ENCODE measurements at regions not wholly inside any gene's neighbourhood (a gene's known extent, or its start where the extent isn't known, plus 50 kb on each side); places are given as distances from the start of the nearest gene placed in this dataset.

- Mint-ChIP-seq H3K27ac (no peak overlapping the region), H3K9me3 (peaks cover 5 to 25% (median 12%) of the 10 kb centered on the region in 3 donors), H3K4me3 (no peak overlapping the region), H3K27me3 (no peaks in the 10 kb centered on the region), H3K36me3 (no peaks in the 10 kb centered on the region), H3K4me1 (no peaks in the 10 kb centered on the region)
- no peaks in the 10 kb centered on the region for H3K36me3 ChIP-seq (ENCODE audit: control insufficient read depth in 2 of 2, extremely low read depth in 1 of 2, insufficient read depth in 1 of 2, low read length in 1 of 2)
- no peaks in the 10 kb centered on the region for H3K27me3 ChIP-seq (replicated peaks in 1 of 2; ENCODE audit: control insufficient read depth in 2 of 2, extremely low read depth in 1 of 2, insufficient read depth in 2 of 2, low read length in 1 of 2)
- no CpG with 5 or more reads among the region's 1 CpG for WGBS (ENCODE audit: insufficient coverage)
- no peaks in the 10 kb centered on the region for H3K4me1 ChIP-seq (ENCODE audit: control insufficient read depth in 1 of 2, extremely low read depth in 1 of 2, insufficient read depth in 2 of 2, low read length in 2 of 2)
- ATAC-seq (replicated peaks in 1 of 4) (no peak), DNase-seq (no peak)
- no peaks in the 10 kb centered on the region for H3K9me3 ChIP-seq
- POLR2A ChIA-PET: no interaction called here
- no peak overlapping the region for H3K27ac ChIP-seq (ENCODE audit: low read length)
- no peak overlapping the region for H3K4me3 ChIP-seq (ENCODE audit: control insufficient read depth in 1 of 2, extremely low read depth in 1 of 2, low read length in 1 of 2)
- CTCF ChIA-PET: no interaction called here
These were observed 192.5 kb upstream of the RGPD4 start for GRCh38 chr2:107634172-107634571.

DNA sequence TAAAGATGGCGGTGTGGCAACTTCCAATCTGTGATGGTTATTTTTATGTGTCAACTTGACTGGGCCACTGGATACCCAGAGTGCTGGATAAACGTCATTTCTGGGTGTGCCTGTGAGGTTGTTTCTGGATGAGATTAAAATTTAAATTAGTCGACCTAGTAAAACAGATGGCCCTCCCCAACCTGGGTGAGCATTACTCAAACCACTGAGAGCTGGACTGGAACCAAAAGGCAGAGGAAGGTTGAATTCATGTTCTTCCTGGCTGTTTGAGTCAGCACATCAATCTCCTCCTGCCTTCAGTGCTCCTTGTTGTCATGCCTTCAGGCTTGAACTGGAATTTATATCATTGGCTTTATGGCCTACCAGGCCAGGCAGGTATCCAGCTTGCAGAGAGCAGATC, 190.8 kb upstream of the RGPD4 start:
- Histone ChIP-seq H3K4me3 (ENCODE audit: control insufficient read depth in 1 of 2, extremely low read depth in 1 of 2, low read length in 1 of 2) (no peak overlapping the region), H3K4me1 (ENCODE audit: control insufficient read depth in 1 of 2, extremely low read depth in 1 of 2, insufficient read depth in 2 of 2, low read length in 2 of 2) (no peaks in the 10 kb centered on the region), H3K36me3 (ENCODE audit: control insufficient read depth in 2 of 2, extremely low read depth in 1 of 2, insufficient read depth in 1 of 2, low read length in 1 of 2) (no peaks in the 10 kb centered on the region), H3K9me3 (no peaks in the 10 kb centered on the region), H3K27me3 (replicated peaks in 1 of 2; ENCODE audit: control insufficient read depth in 2 of 2, extremely low read depth in 1 of 2, insufficient read depth in 2 of 2, low read length in 1 of 2) (no peaks in the 10 kb centered on the region), H3K27ac (ENCODE audit: low read length) (no peak overlapping the region)
- H3K27me3 Mint-ChIP-seq: no peaks in the 10 kb centered on the region
- H3K9me3 Mint-ChIP-seq: peaks cover 9 to 20% (median 15%) of the 10 kb centered on the region in 3 donors
- ATAC-seq (replicated peaks in 1 of 4) (no peak), DNase-seq (no peak)
- WGBS (ENCODE audit: insufficient coverage): no CpG with 5 or more reads among the region's 3 CpGs
- H3K36me3 Mint-ChIP-seq: no peaks in the 10 kb centered on the region
- H3K4me1 Mint-ChIP-seq: no peaks in the 10 kb centered on the region
- ChIA-PET POLR2A (no interaction called here), CTCF (no interaction called here)
- no peak overlapping the region for H3K27ac Mint-ChIP-seq
- no peak overlapping the region for H3K4me3 Mint-ChIP-seq

GRCh38 chr2:107645586-107645985, 181.1 kb upstream of the RGPD4 start:
- no peak overlapping the region for H3K4me3 Mint-ChIP-seq
- H3K36me3 Mint-ChIP-seq: no peaks in the 10 kb centered on the region
- H3K27me3 ChIP-seq (replicated peaks in 1 of 2; ENCODE audit: control insufficient read depth in 2 of 2, extremely low read depth in 1 of 2, insufficient read depth in 2 of 2, low read length in 1 of 2): no peaks in the 10 kb centered on the region
- H3K4me1 ChIP-seq (ENCODE audit: control insufficient read depth in 1 of 2, extremely low read depth in 1 of 2, insufficient read depth in 2 of 2, low read length in 2 of 2): no peaks in the 10 kb centered on the region
- peaks cover 4% of the 10 kb centered on the region for H3K9me3 ChIP-seq
- H3K4me3 ChIP-seq (ENCODE audit: control insufficient read depth in 1 of 2, extremely low read depth in 1 of 2, low read length in 1 of 2): no peak overlapping the region
- ATAC-seq (replicated peaks in 1 of 4) (no peak), DNase-seq (no peak)
- H3K27me3 Mint-ChIP-seq: no peaks in the 10 kb centered on the region
- no peaks in the 10 kb centered on the region for H3K36me3 ChIP-seq (ENCODE audit: control insufficient read depth in 2 of 2, extremely low read depth in 1 of 2, insufficient read depth in 1 of 2, low read length in 1 of 2)
- ChIA-PET POLR2A (no interaction called here), CTCF (no interaction called here)
- no peak overlapping the region for H3K27ac Mint-ChIP-seq
- no peak overlapping the region for H3K27ac ChIP-seq (ENCODE audit: low read length)
- peaks cover 11 to 40% (median 14%) of the 10 kb centered on the region in 3 donors for H3K9me3 Mint-ChIP-seq
- H3K4me1 Mint-ChIP-seq: no peaks in the 10 kb centered on the region

- Mint-ChIP-seq H3K9me3 (peaks cover 8 to 24% (median 13%) of the 10 kb centered on the region in 3 donors), H3K4me1 (no peaks in the 10 kb centered on the region), H3K27me3 (no peaks in the 10 kb centered on the region), H3K27ac (no peak overlapping the region), H3K36me3 (no peaks in the 10 kb centered on the region), H3K4me3 (no peak overlapping the region)
- Histone ChIP-seq H3K4me1 (ENCODE audit: control insufficient read depth in 1 of 2, extremely low read depth in 1 of 2, insufficient read depth in 2 of 2, low read length in 2 of 2) (no peaks in the 10 kb centered on the region), H3K4me3 (ENCODE audit: control insufficient read depth in 1 of 2, extremely low read depth in 1 of 2, low read length in 1 of 2) (no peak overlapping the region), H3K9me3 (no peaks in the 10 kb centered on the region), H3K36me3 (ENCODE audit: control insufficient read depth in 2 of 2, extremely low read depth in 1 of 2, insufficient read depth in 1 of 2, low read length in 1 of 2) (no peaks in the 10 kb centered on the region), H3K27me3 (replicated peaks in 1 of 2; ENCODE audit: control insufficient read depth in 2 of 2, extremely low read depth in 1 of 2, insufficient read depth in 2 of 2, low read length in 1 of 2) (no peaks in the 10 kb centered on the region), H3K27ac (ENCODE audit: low read length) (no peak overlapping the region)
- POLR2A ChIA-PET: no interaction called here
- CTCF ChIA-PET: no interaction called here
- ATAC-seq (replicated peaks in 1 of 4) (no peak), DNase-seq (no peak)
- WGBS (ENCODE audit: insufficient coverage): 83% methylated on average over 9 of the region's 11 CpGs
These were observed 177.8 kb upstream of the RGPD4 start for GRCh38 chr2:107648781-107649404.

DNA sequence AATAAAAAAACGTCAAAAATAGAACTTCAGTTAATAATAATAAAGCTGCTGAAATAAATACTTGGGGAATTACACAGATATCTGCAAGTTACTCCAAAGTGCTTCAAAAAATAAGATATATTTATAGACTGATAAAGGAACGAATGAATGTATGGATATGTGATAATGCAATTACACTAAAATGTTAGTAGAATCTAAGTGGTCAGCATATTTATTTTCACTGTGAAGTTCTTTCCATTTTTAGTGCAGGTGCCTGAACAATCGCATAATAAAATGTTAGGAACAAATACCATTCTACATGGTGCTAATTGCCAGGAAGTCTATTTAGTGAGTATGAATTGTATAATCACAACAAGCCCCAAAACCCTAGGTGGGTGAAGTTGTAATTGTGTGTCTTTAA, 169.6 kb upstream of the RGPD4 start:
- Histone ChIP-seq H3K27me3 (replicated peaks in 1 of 2; ENCODE audit: control insufficient read depth in 2 of 2, extremely low read depth in 1 of 2, insufficient read depth in 2 of 2, low read length in 1 of 2) (no peaks in the 10 kb centered on the region), H3K27ac (ENCODE audit: low read length) (no peak overlapping the region), H3K4me1 (ENCODE audit: control insufficient read depth in 1 of 2, extremely low read depth in 1 of 2, insufficient read depth in 2 of 2, low read length in 2 of 2) (no peaks in the 10 kb centered on the region), H3K36me3 (ENCODE audit: control insufficient read depth in 2 of 2, extremely low read depth in 1 of 2, insufficient read depth in 1 of 2, low read length in 1 of 2) (no peaks in the 10 kb centered on the region), H3K4me3 (ENCODE audit: control insufficient read depth in 1 of 2, extremely low read depth in 1 of 2, low read length in 1 of 2) (no peak overlapping the region), H3K9me3 (no peaks in the 10 kb centered on the region)
- no CpG with 5 or more reads among the region's 3 CpGs for WGBS (ENCODE audit: insufficient coverage)
- Mint-ChIP-seq H3K4me1 (no peaks in the 10 kb centered on the region), H3K27me3 (no peaks in the 10 kb centered on the region), H3K9me3 (peaks cover 3 to 11% (median 9%) of the 10 kb centered on the region in 3 donors), H3K36me3 (no peaks in the 10 kb centered on the region), H3K4me3 (no peak overlapping the region), H3K27ac (no peak overlapping the region)
- ChIA-PET POLR2A (no interaction called here), CTCF (no interaction called here)
- DNase-seq: no peak
- no peak for ATAC-seq (replicated peaks in 1 of 4)

- peaks cover 0 to 21% (median 9%) of the 10 kb centered on the region in 3 donors for H3K9me3 Mint-ChIP-seq
These were observed 163.1 kb upstream of the RGPD4 start for GRCh38 chr2:107663632-107664031.

GRCh38 chr2:107669335-107669734, 157.4 kb upstream of the RGPD4 start:
- WGBS (ENCODE audit: insufficient coverage): no CpG with 5 or more reads among the region's 4 CpGs
- no peaks in the 10 kb centered on the region for H3K36me3 Mint-ChIP-seq
- H3K27me3 Mint-ChIP-seq: no peaks in the 10 kb centered on the region
- H3K27ac Mint-ChIP-seq: no peak overlapping the region
- no peaks in the 10 kb centered on the region for H3K4me1 ChIP-seq (ENCODE audit: control insufficient read depth in 1 of 2, extremely low read depth in 1 of 2, insufficient read depth in 2 of 2, low read length in 2 of 2)
- ATAC-seq (replicated peaks in 1 of 4): no peak
- H3K4me3 ChIP-seq (ENCODE audit: control insufficient read depth in 1 of 2, extremely low read depth in 1 of 2, low read length in 1 of 2): no peak overlapping the region
- ChIA-PET POLR2A (no interaction called here), CTCF (no interaction called here)
- no peak overlapping the region for H3K27ac ChIP-seq (ENCODE audit: low read length)
- no peak for DNase-seq
- H3K9me3 Mint-ChIP-seq: peaks cover 11 to 21% (median 16%) of the 10 kb centered on the region in 3 donors
- H3K27me3 ChIP-seq (replicated peaks in 1 of 2; ENCODE audit: control insufficient read depth in 2 of 2, extremely low read depth in 1 of 2, insufficient read depth in 2 of 2, low read length in 1 of 2): no peaks in the 10 kb centered on the region
- no peak overlapping the region for H3K4me3 Mint-ChIP-seq
- H3K36me3 ChIP-seq (ENCODE audit: control insufficient read depth in 2 of 2, extremely low read depth in 1 of 2, insufficient read depth in 1 of 2, low read length in 1 of 2): no peaks in the 10 kb centered on the region
- H3K9me3 ChIP-seq: no peaks in the 10 kb centered on the region
- no peaks in the 10 kb centered on the region for H3K4me1 Mint-ChIP-seq

More at GRCh38 chr2:107663632-107664031, 163.1 kb upstream of the RGPD4 start:
- Mint-ChIP-seq H3K36me3 (no peaks in the 10 kb centered on the region), H3K4me1 (no peaks in the 10 kb centered on the region), H3K4me3 (no peak overlapping the region), H3K27ac (no peak overlapping the region), H3K27me3 (no peaks in the 10 kb centered on the region)
- Histone ChIP-seq H3K9me3 (no peaks in the 10 kb centered on the region), H3K36me3 (ENCODE audit: control insufficient read depth in 2 of 2, extremely low read depth in 1 of 2, insufficient read depth in 1 of 2, low read length in 1 of 2) (no peaks in the 10 kb centered on the region), H3K27me3 (replicated peaks in 1 of 2; ENCODE audit: control insufficient read depth in 2 of 2, extremely low read depth in 1 of 2, insufficient read depth in 2 of 2, low read length in 1 of 2) (no peaks in the 10 kb centered on the region), H3K4me1 (ENCODE audit: control insufficient read depth in 1 of 2, extremely low read depth in 1 of 2, insufficient read depth in 2 of 2, low read length in 2 of 2) (no peaks in the 10 kb centered on the region), H3K4me3 (ENCODE audit: control insufficient read depth in 1 of 2, extremely low read depth in 1 of 2, low read length in 1 of 2) (no peak overlapping the region), H3K27ac (ENCODE audit: low read length) (no peak overlapping the region)
- POLR2A ChIA-PET: no interaction called here
- 90% methylated on average over 4 of the region's 6 CpGs for WGBS (ENCODE audit: insufficient coverage)
- no peak for DNase-seq
- CTCF ChIA-PET: no interaction called here
- ATAC-seq (replicated peaks in 1 of 4): no peak

Data from T-cell (primary cell).